ENCODE measurements at regions not wholly inside any gene's neighbourhood (a gene's known extent, or its start where the extent isn't known, plus 50 kb on each side); places are given as distances from the start of the nearest gene placed in this dataset.

DNA sequence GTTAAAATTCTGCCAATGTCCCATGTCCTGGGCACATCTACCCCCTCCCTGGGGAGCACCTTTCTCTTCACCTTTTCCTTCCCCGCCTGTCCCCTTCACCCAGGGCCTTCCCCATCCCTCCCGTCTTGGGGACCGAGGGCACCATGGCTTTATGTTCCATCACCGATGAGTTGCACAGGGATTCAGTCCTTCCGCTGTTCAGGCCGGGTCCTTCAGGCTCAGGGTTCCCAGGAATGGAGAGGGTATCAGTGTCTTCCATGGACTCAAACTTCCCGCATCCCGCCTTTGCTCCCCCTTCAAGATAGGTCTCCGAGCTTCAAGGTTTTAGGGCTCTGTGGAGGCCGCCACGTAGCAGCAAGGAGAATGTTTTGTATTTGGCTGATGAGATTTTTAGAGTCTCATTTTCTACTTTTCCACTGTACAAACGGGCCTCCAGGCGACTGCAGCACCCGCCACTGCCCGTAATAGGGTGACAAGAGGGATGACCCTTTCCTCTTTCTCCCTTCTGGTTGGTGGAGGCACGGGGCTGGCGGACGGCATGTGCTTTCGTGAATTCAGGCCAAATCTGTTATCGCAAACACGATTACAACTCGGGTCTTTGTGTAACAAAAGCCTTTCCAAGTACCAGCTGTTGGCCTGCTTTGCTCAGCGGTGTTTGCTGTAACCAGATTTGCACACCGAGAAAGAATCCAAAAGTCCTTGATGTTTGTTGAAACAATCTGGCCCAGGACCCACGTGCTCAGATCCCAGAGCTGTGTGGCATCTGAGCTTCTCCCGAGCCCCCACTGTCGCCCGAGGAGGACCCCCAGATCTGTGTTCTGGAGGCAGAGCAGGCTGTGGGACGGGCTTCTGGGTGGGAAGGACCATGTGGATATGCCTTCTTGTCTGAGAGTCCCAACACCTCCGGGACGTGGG lies 236.3 kb downstream of the SEC14L1 start:
- DNase-seq (ENCODE audit: low spot score): no peak

DNA sequence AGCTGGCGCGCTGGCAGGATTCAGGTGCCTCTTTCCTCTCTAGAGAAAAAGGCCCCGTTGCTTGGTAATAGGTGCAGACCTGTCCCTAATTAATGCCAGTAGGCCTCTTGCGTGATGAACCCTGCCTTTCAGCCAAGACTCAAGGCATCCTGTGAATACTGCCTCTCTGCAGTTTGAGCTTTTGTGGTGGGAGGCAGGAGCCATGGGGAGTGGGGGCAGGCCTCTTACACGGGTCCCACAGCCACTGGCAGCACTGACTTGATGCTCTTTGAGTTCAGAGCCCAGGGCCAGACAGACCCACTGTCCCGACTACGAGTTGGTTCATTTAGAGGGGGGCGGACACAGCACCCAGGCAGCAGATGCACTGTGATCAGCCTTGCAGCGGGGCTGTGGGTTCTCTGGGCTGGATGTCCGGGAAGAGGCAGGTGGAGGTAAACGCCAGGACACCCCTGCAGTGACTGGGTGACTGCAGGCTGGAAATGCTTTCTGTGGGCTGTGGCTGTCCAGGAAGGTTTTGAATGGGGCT lies 237.0 kb downstream of the SEC14L1 start:
- DNase-seq (ENCODE audit: low spot score): no peak

DNA sequence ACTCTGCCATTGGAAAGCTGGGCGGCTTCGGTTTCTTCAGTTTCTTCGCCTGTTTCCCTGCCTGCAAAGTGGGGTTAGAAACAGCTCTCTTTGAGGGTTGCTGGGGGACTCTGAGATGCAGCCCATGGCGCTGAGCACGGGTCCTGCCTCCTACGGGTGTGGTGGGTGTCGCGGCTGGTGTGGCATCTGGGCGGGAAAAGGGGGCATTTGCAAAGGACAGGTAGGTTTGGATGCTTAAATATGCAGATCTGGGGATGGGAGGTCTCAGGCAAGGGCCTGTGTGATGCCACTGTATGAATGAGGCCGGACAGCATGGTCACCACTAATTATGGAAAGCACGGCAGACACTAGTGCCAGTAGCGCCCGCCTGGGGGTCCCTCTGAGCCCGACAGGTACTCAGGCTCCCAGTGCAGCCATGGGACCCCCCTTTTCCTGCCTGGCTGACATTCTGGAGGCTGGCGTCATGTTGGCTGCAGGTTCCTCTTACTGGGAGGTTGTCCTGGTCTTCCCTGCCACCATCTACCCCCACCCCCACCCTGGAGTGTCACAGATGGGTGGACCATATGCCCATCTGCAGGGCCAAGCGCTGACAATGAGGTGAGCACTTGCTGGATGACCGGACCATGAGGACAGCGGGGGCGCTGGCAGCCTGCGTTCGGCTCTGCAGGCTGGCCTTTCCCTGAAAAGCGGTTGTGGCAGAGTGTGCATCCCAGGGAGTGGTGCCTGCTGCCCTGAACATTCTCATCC lies 237.7 kb downstream of the SEC14L1 start:
- no peak for DNase-seq (ENCODE audit: low spot score)

DNA sequence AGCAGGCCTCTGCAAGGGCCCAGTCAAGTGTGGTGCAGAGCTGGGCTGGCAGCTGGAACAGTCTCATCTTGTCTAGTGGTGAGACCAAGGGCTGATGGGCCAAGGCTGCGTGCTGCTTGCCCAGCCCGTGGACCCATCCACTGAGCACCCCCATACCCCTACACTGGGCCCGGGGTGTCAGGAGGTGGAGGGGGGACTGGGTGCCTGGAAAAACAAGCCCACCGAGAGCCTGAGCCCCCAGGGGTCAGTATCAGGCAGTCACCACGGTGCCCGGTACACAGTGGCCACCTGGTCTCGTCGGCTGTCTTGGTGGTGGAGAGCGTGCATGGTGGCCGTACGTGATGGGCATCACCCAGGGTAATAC lies 238.3 kb downstream of the SEC14L1 start:
- DNase-seq (ENCODE audit: low spot score): no peak

DNA sequence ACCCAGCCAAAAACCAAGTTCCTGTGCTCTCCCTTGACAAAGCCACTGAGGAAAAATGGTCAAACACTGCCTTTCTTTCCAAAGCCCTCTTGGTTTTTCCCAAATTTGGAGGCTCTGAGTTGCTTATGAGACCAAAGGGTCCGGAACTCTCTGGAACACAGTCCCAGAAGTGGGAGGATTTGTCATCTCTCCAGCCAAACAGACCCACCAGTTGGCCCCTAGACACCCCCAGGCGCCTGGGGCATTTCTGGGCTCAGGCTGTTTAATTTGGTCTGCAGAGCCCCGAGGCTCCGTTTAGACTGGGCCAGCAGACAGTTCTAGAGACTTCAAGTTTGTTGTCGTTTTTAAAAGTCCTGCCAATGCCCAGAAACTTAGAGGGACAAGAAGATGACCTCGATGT lies 239.1 kb downstream of the SEC14L1 start:
- no peak for DNase-seq (ENCODE audit: low spot score)

DNA sequence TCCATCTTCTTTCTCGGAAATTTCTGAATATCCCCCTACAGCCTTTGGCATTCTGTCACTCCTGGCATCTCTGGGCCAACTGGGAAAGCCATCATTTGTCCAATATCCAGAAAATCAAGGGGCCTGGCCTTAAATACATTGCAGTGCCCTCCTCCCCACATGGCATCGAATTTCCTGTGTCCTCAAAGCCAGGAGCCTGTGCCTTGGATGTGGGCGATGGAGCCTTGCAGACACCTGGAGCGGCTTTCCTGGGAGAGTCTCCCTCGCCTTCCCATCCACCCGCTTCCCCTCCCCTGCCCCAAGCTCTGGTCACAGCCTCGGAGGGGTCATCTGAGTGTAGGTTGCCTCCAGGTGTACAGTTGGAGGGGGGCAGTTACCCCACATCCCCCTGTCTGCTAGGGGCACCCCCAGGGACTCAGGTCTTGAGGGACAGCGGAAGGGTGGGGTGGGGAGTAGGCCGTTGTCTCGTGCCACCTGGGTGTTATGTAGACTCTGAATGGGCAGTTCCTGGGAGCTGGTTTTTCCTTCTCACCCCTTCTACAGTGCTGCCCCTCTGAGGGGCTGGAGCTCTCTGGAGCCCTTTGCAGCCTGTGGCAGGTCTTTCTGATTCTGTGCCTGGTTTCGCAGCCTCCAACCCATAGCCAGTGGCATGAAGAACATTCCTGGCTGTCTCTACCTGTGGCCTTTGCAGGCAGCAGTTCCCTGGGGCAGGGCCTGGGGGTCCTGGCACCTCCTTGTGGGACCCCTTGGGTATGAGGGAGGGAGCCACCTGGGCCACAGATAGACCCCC lies 239.8 kb downstream of the SEC14L1 start:
- no peak for DNase-seq (ENCODE audit: low spot score)

DNA sequence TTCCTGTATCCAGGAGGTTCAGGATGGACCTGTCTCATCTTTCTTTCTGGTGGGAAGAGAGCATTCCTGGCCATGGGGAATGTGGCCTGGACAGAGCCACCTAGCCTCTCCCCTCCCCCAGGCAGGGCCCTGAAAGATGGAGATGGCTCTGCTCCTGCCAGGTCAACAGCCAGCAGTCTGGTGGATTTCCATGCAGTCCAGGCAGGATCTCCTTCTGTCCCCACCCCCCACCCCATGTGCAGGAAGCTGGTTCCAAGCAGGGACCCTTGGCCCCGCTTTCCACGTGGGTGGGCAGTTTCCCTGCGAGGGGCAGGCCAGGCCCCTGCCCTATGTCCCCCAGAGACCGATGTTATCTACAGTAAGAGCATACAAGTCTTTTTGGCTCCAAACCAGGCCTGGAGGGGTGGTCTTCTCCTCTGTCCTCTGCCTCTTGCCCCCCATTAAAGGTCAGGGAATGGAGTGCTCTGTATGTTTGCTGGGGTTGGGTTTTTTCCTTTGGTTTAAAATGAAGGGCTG lies 240.5 kb downstream of the SEC14L1 start:
- DNase-seq (ENCODE audit: low spot score): peak; percentile 62

DNA sequence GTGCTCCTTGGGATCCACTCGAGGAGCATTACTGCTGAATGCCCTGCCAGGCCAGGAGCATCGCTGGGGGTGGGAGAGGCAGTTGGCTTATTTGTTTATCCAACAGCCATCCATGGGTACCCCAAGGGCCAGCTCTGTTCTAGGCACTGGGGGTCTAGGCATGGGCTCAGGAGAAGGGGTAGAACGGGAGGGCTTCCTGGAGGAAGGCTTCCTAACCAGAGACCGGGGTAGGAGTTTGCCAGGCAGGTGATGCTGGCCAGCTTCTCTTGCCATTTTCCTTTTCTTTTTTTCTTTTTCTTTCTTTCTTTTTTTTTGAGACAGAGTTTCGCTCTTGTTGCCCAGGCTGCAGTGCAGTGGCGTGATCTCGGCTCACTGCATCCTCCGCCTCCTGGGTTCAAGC lies 241.0 kb downstream of the SEC14L1 start:
- DNase-seq (ENCODE audit: low spot score): no peak

DNA sequence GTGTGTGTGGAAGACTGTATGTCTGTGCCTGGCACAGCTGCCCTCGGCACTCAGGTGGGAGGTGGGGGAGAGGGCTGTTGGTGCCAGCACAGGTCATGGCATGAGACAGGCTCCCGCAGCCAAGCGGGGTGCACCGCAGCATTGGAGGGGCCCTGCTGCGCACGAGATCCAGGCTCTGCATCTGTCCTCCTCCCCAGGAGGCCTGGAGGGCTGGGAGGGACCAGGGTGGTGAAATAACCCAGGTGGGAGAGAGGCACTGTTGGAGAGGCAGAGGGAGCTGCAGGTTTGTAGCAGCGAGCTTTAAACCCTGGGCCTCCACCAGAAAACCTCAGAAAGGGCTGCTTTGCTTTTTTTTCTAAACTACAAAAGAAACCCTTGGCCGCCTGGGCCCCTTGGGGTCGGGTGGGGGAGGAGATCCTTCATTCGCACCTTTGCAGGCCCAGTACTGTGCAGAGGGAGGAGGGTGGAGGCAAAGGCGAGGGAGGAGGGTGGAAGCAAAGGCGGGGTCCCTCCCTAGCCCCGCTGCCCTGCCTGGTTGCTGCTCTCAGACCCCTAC lies 241.7 kb downstream of the SEC14L1 start:
- DNase-seq (ENCODE audit: low spot score): no peak

DNA sequence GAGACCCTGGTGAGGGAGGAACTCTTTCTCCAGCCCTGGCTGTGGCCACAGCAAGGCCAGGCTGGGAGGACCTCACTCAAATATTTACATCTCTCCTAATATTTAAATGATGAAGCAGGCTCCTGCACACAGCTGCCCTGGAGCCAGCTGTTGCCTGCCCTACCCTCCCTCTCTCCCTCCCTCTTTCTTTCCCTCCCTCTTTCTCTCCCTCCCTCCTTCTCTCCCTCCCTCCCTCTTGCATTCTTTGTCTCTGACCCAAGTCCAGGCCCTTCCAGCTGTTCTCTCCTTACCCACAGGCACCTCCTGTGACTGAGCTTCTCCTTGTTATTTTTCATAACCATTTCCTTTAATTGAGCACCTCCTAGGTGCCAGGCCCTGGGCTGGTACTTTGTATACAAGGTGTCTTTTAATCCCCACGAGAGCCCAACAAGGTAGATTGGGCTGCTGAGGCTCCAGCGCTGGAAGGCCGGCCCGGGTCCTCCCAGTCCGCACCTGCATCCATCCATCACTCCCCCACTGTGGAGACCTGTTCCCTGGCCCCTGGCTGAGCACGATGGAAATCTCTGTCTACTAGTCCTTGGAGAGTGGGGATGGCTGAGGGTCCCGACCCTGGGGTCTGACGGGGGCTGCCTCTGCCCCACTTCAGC lies 242.3 kb downstream of the SEC14L1 start:
- DNase-seq (ENCODE audit: low spot score): no peak

DNA sequence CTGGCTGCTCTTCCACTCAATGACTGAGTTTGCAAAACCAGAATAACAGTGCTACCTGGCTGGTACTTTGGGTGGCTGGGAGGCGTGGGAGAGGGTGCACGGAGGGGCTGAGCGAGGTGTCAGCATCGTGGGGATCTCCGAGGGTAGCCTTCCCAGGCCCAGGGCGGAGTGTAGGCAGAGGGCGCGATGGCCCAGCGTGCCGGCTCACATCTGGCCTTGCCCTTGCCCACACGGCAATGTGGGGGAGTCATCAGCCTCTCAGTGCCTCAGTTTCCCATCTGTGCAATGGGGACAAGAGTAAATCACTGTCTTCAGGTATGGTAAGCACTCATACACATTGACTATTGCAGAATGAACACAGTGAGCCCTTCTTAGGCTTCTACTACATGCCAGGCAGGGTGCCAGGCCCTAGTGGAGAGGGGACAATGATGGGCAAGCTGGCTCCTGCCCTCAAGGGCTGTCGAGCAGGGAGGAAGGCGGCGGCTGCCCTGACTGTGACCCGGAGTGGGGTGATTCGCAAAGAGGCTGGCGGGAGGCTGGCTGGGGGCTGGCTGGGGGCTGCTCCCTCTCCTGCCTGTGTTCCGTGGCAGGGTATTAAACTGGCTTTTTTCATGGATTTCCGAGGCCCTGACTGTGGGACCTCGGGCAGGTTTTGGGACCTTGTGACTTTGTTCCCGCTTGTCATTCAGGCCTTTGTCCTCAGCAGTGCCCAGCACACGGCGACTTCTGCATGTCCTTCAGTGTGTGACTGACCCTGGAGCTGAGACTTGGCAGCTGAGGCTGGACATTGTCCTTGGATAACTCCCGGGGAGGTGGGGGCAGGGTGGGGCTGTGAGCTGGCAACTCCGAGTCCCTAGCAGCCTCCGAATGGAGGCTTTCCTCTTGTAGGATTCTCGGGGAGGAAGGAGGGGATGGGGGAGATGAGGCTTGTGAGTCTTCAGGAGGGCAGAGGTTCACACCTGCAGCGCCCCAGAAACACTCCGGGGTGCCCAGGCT lies 243.1 kb downstream of the SEC14L1 start:
- no peak for DNase-seq (ENCODE audit: low spot score)

DNA sequence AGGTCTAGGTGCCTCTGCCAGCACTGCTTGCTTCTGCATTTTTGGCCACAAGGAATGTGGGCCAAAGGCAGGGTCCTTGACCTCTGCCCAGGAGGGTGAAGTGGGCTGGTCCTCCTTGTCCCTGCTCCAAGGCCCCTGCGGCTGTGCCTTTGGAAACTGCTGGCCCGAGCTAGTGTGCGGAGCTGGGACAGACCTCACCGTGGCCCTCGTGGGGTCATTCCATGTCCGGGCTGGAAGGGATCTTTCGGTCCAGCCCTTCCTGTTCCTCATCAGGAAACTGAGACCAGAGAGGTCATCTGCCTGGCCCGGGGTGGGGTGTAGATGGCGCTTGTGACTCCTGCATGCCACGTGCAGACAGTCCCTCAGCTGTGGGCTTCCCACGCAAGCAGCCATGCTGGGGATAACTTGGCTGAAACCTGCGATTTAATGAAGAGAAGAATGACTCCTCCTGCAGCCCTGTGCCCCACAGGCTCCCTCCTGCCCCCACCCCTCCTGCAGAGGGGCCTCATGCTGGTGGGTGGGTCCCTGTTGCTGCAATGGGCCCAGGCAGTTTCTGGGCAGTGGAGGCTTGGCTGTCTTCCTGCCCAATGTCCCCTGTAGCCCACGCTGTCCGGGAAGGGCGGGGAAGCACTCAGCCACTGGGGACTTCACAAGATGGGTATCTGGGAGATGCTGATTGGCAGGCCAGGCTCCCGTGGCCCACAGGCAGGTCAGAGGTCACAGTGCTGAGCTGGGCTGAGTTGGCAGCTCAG lies 245.2 kb downstream of the SEC14L1 start:
- peak; percentile 45 for DNase-seq (ENCODE audit: low spot score)

DNA sequence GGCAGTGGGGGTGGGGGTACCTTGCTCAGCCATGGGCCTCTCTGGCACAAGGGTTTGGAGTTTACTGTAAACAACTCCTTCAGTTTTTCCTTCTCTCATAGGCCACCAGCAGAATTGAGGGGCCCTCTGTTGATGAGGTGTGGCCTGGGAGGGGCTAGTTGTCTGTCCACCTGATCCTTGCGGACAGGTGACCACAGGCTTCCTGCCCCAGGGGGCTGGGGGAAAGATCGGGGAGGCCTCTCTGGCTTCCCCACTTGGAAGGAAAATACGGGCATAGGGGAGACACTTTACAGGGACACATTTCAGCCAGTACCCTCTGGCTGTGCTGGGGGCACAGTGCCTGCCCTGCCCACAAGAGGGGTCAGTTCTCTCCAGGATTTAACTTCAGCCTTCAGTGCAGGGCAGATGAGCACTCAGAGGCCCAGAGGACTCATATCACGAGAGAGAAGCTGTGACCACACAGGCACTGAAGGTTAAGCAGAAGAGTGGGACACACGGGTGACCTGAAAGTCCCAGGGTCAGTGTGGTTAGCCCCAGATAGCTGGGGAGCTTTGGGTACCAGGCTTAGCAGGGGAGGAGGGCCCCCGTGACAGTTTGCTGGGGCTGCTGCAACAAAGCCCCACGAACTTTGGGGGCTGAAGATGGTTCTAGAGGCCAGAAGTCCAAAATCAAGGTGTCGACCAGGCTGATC lies 245.9 kb downstream of the SEC14L1 start:
- no peak for DNase-seq (ENCODE audit: low spot score)

DNA sequence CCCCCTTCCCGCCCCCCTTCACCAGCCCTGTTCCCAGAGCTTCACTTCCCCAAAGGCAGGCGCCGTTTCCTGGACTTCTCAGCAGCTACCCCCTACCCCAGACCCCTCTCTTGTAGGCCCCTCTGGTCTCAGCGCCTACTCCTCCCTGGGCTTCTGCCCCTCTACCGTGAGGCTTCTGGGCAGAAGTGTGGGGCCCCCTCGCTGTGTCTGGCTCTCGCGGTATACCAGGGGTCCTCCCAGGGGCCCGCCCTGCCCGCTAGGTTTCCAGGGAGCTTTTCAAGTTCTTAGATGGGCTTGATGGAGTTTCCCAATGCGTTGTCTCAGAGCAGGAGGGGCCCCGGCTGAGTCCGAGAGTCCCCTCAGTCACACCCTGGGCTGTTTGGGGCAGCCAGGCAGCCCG lies 247.1 kb downstream of the SEC14L1 start:
- no peak for DNase-seq (ENCODE audit: low spot score)

DNA sequence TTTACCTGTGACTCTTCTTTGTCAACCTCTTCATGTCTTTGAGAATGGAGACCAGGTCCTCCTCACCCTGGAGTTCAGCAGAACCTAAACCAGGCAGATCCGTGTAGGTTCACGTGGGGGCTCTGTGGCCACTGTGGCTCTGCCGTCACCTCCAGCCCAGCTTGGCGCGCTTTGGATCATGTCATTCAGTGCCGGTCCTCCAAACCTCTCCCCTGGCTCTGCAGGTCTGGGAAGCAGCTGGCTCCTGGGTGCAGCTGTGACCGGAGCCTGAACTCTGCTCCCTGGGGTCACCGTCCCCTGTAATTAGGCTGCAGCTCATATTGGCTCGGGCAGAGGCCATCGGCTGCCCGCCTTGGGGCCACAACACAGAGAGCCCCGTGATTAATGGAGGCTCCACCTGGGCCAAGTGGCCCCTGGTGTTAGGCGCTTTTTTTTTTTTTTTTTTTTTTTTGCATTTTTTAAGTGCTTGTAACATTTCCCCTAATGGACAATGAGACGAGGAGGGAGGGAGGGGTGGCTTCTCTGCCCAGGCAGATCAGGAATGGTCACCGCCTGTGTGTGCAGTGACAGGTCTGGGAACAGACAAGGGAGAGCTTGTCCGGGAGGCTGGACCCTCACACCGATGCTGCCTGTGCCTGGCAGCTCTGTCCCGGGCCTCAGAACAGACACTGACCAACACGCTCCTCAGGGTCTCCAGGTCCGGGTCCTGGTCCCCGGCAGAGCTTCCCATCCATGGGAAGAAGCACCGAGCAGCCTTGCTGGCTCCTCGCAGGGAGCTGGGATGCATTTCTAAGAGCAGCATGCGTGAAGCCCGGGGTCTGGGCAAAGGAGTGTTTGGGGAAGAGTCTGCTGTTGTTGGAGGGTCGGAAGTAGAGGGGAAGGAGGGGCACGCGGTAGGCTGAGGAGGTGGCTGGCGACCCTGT lies 247.9 kb downstream of the SEC14L1 start:
- DNase-seq (ENCODE audit: low spot score): peak; percentile 58

DNA sequence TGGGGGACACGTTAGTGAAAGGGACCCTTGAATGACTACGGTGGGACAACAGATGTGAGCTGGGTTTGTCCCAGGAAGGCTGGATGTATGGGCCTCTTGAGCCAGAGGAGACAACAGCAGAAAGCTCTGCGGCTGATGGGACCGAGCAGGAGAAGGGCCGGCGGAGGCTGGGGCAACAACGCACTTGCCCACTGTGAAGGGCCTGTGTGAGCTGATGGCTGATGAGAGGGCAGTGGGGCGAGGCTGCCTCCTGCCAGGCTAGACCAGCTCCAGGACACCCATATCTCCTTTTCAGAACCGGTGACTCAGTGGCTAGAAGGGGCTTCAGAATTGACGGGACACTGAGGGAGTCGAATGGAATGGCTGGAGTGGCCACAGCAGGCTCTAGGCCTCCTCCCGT lies 250.1 kb downstream of the SEC14L1 start:
- no peak for DNase-seq (ENCODE audit: low spot score)

Measured in SK-N-DZ (cell line).